ENCODE measurements at regions not wholly inside any gene's neighbourhood (a gene's known extent, or its start where the extent isn't known, plus 50 kb on each side); places are given as distances from the start of the nearest gene placed in this dataset.

DNA sequence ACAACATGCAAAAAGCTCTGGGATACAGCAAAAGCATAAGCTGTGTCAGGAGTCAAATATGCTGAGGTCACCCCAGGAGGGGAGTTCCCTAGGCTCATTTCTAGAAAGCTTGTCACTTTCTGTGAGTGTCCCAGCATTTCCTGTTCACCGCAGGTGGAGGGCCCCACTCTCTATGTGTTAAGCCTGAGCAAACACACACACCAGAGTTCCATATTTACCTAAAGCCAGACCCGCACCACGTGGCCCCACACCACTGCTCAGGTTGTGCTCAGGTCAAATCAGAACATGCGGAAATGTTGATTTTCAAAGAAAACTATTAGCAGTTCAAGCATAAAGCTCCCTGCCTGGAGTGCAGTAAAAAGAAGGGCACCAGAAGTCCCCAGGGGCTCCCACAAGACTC is 259.6 kb upstream of the PPP2R2D start:
- TF ChIP-seq CTCF (IDR thresholded peaks at IDR 0.05; ENCODE audit: low read length) (no peak), EZH2phosphoT487 (IDR thresholded peaks at IDR 0.05; ENCODE audit: low read length) (no peak), EZH2 (optimal IDR thresholded peaks at IDR 0.05; ENCODE audit: low read depth, low read length) (no peak)

All from MM.1S (cell line).